OCI-LY3 (cell line): ENCODE measurements at regions not wholly inside any gene's neighbourhood (a gene's known extent, or its start where the extent isn't known, plus 50 kb on each side); places are given as distances from the start of the nearest gene placed in this dataset.

Experiments used
- H2AFZ ChIP-seq: fragments of 200-600, 300-600 bp; shearing (Covaris generic); 2 replicates; pipeline ENCODE4 v1.6.0; 2014; ENCODE audit warnings: antibody characterized with exemption, low read depth, low read length
- H3K27ac ChIP-seq: fragments of 200-600, 300-600 bp; sonication (generic); 2 replicates; pipeline ENCODE4 v1.5.1; 2014; ENCODE audit warnings: mild to moderate bottlenecking, low read length, moderate library complexity, mixed read lengths
- H3K27me3 ChIP-seq: fragments of 200-600, 300-600 bp; sonication (generic); 2 replicates; pipeline ENCODE4 v1.6.1; 2014; ENCODE audit warnings: low read depth, low read length, mixed read lengths
- H3K36me3 ChIP-seq: fragments of 200-600, 300-600 bp; sonication (generic); replicated peaks from 2 replicates; pipeline ENCODE3; 2014; ENCODE audit warnings: low read depth, low read length, mixed read lengths
- H3K4me1 ChIP-seq: fragments of 300-600, 200-600 bp; sonication (generic); 2 replicates; pipeline ENCODE4 v1.6.1; 2014; ENCODE audit warnings: low read length, mixed read lengths
- H3K4me2 ChIP-seq: fragments of 200-600, 300-600 bp; sonication (generic); 2 replicates; pipeline ENCODE4 v1.6.1; 2014; ENCODE audit warnings: low read length, mixed read lengths
- H3K4me3 ChIP-seq: fragments of 300-600, 200-600 bp; sonication (generic); 2 replicates; pipeline ENCODE4 v1.5.1; 2014; ENCODE audit warnings: antibody characterized with exemption, mild to moderate bottlenecking, low read length, moderate library complexity
- H3K79me2 ChIP-seq: fragments of 300-600, 200-600 bp; shearing (Covaris generic); 2 replicates; pipeline ENCODE4 v1.6.1; 2014; ENCODE audit warnings: mild to moderate bottlenecking, low read length, mixed read lengths
- H3K9ac ChIP-seq: fragments of 300-600, 200-600 bp; shearing (Covaris generic); 2 replicates; pipeline ENCODE4 v1.6.0; 2014; ENCODE audit warnings: mild to moderate bottlenecking, low read length, moderate library complexity
- H3K9me3 ChIP-seq: fragments of 200-600, 300-600 bp; shearing (Covaris generic); 2 replicates; pipeline ENCODE4 v1.6.1; 2014; ENCODE audit warnings: low read length, mixed read lengths; ENCODE audit not compliant: insufficient read depth
- H4K20me1 ChIP-seq: fragments of 200-600, 300-600 bp; sonication (generic); 2 replicates; pipeline ENCODE4 v1.6.1; 2016; ENCODE audit warnings: low read length, mixed read lengths; ENCODE audit not compliant: insufficient read depth
- CTCF ChIP-seq: fragments of 200-600, 300-600 bp; sonication (generic); IDR thresholded peaks from 2 replicates; pipeline ENCODE4 v1.5.1; 2014; ENCODE audit warnings: antibody characterized with exemption, low read length, low read depth
- EZH2phosphoT487 ChIP-seq: fragments of 200-600 bp; shearing (Covaris generic); IDR thresholded peaks from 2 replicates; pipeline ENCODE4 v1.6.1; 2018; ENCODE audit warnings: antibody characterized with exemption, mixed run types, low read depth

- Histone ChIP-seq H3K79me2 (no peaks in the 10 kb centered on the region), H3K4me1 (no peaks in the 10 kb centered on the region), H3K36me3 (no peaks in the 10 kb centered on the region), H3K9me3 (no peaks in the 10 kb centered on the region), H3K27ac (no peak overlapping the region), H3K4me3 (no peak overlapping the region), H4K20me1 (no peaks in the 10 kb centered on the region), H3K9ac (no peak overlapping the region), H2AFZ (no peak overlapping the region), H3K27me3 (no peaks in the 10 kb centered on the region), H3K4me2 (no peak overlapping the region)
- TF ChIP-seq CTCF, result no peak
- TF ChIP-seq EZH2phosphoT487, result no peak
These were observed 2264.0 kb downstream of the ARAP2 start for GRCh38 chr4:33980361-33980760.

- Histone ChIP-seq H3K27me3 (no peaks in the 10 kb centered on the region), H3K4me1 (no peaks in the 10 kb centered on the region), H4K20me1 (no peaks in the 10 kb centered on the region), H3K9me3 (no peaks in the 10 kb centered on the region), H3K9ac (no peak overlapping the region), H3K36me3 (no peaks in the 10 kb centered on the region), H2AFZ (no peak overlapping the region), H3K79me2 (no peaks in the 10 kb centered on the region), H3K4me2 (no peak overlapping the region), H3K4me3 (no peak overlapping the region), H3K27ac (no peak overlapping the region)
- TF ChIP-seq EZH2phosphoT487 (no peak), CTCF (no peak)
These were observed 2254.4 kb downstream of the ARAP2 start for GRCh38 chr4:33989820-33990443.

- Histone ChIP-seq H4K20me1 (no peaks in the 10 kb centered on the region), H3K4me1 (peaks cover 1% of the 10 kb centered on the region), H3K4me3 (no peak overlapping the region), H3K9ac (no peak overlapping the region), H3K36me3 (no peaks in the 10 kb centered on the region), H2AFZ (no peak overlapping the region), H3K27ac (no peak overlapping the region), H3K9me3 (no peaks in the 10 kb centered on the region), H3K27me3 (no peaks in the 10 kb centered on the region), H3K4me2 (no peak overlapping the region), H3K79me2 (no peaks in the 10 kb centered on the region)
- TF ChIP-seq EZH2phosphoT487 (no peak), CTCF (no peak)
These were observed 2248.1 kb downstream of the ARAP2 start for GRCh38 chr4:33996075-33996718.

GRCh38 chr4:33998291-33998690 lies 2246.0 kb downstream of the ARAP2 start:
- Histone ChIP-seq H3K4me2 (no peak overlapping the region), H3K4me1 (peaks cover 8% of the 10 kb centered on the region)
- TF ChIP-seq EZH2phosphoT487, result no peak

More at GRCh38 chr4:33998291-33998690, 2246.0 kb downstream of the ARAP2 start:
- H2AFZ ChIP-seq, result no peak overlapping the region
- no peaks in the 10 kb centered on the region for H3K9me3 ChIP-seq
- no peaks in the 10 kb centered on the region for H3K36me3 ChIP-seq
- H3K9ac ChIP-seq, result no peak overlapping the region
- no peak overlapping the region for H3K4me3 ChIP-seq
- 0 out of 2 replicates have a peak, but pooled peaks cover 2% of the 10 kb centered on the region for H3K27me3 ChIP-seq
- no peaks in the 10 kb centered on the region for H3K79me2 ChIP-seq
- H3K27ac ChIP-seq, result no peak overlapping the region
- no peaks in the 10 kb centered on the region for H4K20me1 ChIP-seq
